Testis (tissue), 2 donors: ENCODE measurements at regions not wholly inside any gene's neighbourhood (a gene's known extent, or its start where the extent isn't known, plus 50 kb on each side); places are given as distances from the start of the nearest gene placed in this dataset.

ENCODE experiments used
- CTCF ChIP-seq, 3 experiments: fragments of 450-650 bp in 2 of 3; fragments of 200-600 bp in 1 of 3; sonication (generic) in 1 of 3; IDR thresholded peaks; one replicate each; pipeline ENCODE4 v1.5.1; 2016 to 2019; ENCODE audit warnings: antibody characterized with exemption in 3 of 3, mild to moderate bottlenecking in 2 of 3, moderate library complexity in 1 of 3
- POLR2A ChIP-seq: fragments of 450-650 bp; IDR thresholded peaks from one replicate; pipeline ENCODE4 v1.6.1; 2017; ENCODE audit warnings: antibody characterized with exemption, mild to moderate bottlenecking, moderate library complexity

- TF ChIP-seq CTCF (IDR thresholded peaks at IDR 0.05) (no peak), POLR2A (no peak)
Observed at GRCh38 chr2:6337472-6337820, 528.3 kb downstream of the CMPK2 start.
